ENCODE measurements at regions not wholly inside any gene's neighbourhood (a gene's known extent, or its start where the extent isn't known, plus 50 kb on each side); places are given as distances from the start of the nearest gene placed in this dataset.

- BruUV-seq (replicated peaks), result no TSS peak
- Histone ChIP-seq H3K36me3 (ENCODE audit: low read depth) (no peaks in the 10 kb centered on the region), H3F3A (ENCODE audit: insufficient read depth, low read depth) (no peaks in the 10 kb centered on the region), H3K27ac (no peak overlapping the region), H3K9me2 (ENCODE audit: insufficient read depth) (no peaks in the 10 kb centered on the region), H3K4me1 (replicated peaks; ENCODE audit: insufficient read depth) (no peaks in the 10 kb centered on the region), H3K4me3 (no peak overlapping the region), H3K27me3 (ENCODE audit: insufficient read depth, low read depth) (no peaks in the 10 kb centered on the region), H3K79me2 (ENCODE audit: low read depth) (no peaks in the 10 kb centered on the region), H2AFZ (no peak overlapping the region), H3K9me3 (ENCODE audit: insufficient read depth, low read depth) (peaks cover 14% of the 10 kb centered on the region; the same call in 1 of the 2 replicates), H4K20me1 (ENCODE audit: insufficient read depth) (no peaks in the 10 kb centered on the region), H3K4me2 (no peak overlapping the region)
- ChIA-PET CTCF (interaction anchor here (0.6 kb wide), 1 partner anchor 232 kb away, joined by 6 read pairs; no protein-coding TSS in a partner anchor), POLR2A (ENCODE audit: unreplicated experiment) (interaction anchor here (0.7 kb wide), 1 partner anchor 12 kb away, joined by 3 read pairs; no protein-coding TSS in a partner anchor)
- DNase-seq, result no peak
- TF ChIP-seq EZH2 (IDR thresholded peaks at IDR 0.05; ENCODE audit: low read depth), result no peak
- no peak for TF ChIP-seq CTCF (conservative IDR thresholded peaks at IDR 0.05)
- intact Hi-C loops (cut with micrococcal nuclease; ENCODE audit: unreplicated experiment), result no loop called here
Observed at GRCh38 chr6:138714493-138714892, 59.1 kb upstream of the CCDC28A start.

- no TSS peak for BruUV-seq (replicated peaks)
- H4K20me1 ChIP-seq (ENCODE audit: insufficient read depth), result no peaks in the 10 kb centered on the region
- ChIA-PET POLR2A (ENCODE audit: unreplicated experiment) (interaction anchor here (0.7 kb wide), 1 partner anchor 90 kb away, joined by 3 read pairs; no protein-coding TSS in a partner anchor), CTCF (interaction anchor here (0.6 kb wide), 1 partner anchor 9 kb away, joined by 3 read pairs; no protein-coding TSS in a partner anchor)
- H3K9me2 ChIP-seq (ENCODE audit: insufficient read depth), result no peaks in the 10 kb centered on the region
- H3K4me2 ChIP-seq, result no peak overlapping the region
- no peak overlapping the region for H2AFZ ChIP-seq
- intact Hi-C loops (cut with micrococcal nuclease; ENCODE audit: unreplicated experiment), result no loop called here
- H3K79me2 ChIP-seq (ENCODE audit: low read depth), result no peaks in the 10 kb centered on the region
- H3K9me3 ChIP-seq (ENCODE audit: insufficient read depth, low read depth), result peaks cover 14% of the 10 kb centered on the region; the same call in 1 of the 2 replicates
- no peaks in the 10 kb centered on the region for H3K27me3 ChIP-seq (ENCODE audit: insufficient read depth, low read depth)
- DNase-seq, result no peak
- H3K4me1 ChIP-seq (replicated peaks; ENCODE audit: insufficient read depth), result no peaks in the 10 kb centered on the region
- TF ChIP-seq EZH2 (IDR thresholded peaks at IDR 0.05; ENCODE audit: low read depth) (no peak), CTCF (conservative IDR thresholded peaks at IDR 0.05) (no peak)
- no peaks in the 10 kb centered on the region for H3F3A ChIP-seq (ENCODE audit: insufficient read depth, low read depth)
- H3K27ac ChIP-seq, result no peak overlapping the region
- H3K4me3 ChIP-seq, result no peak overlapping the region
- H3K36me3 ChIP-seq (ENCODE audit: low read depth), result no peaks in the 10 kb centered on the region
Observed at GRCh38 chr6:138716013-138716412, 57.6 kb upstream of the CCDC28A start.

- intact Hi-C loops (cut with micrococcal nuclease; ENCODE audit: unreplicated experiment), result no loop called here
Observed at GRCh38 chr6:138716971-138717665, 56.5 kb upstream of the CCDC28A start.

More at GRCh38 chr6:138716971-138717665, 56.5 kb upstream of the CCDC28A start:
- DNase-seq, result no peak
- no peak overlapping the region for H3K27ac ChIP-seq
- CTCF ChIA-PET, result no interaction called here
- no peak overlapping the region for H2AFZ ChIP-seq
- H3K4me2 ChIP-seq, result no peak overlapping the region
- no peaks in the 10 kb centered on the region for H3F3A ChIP-seq (ENCODE audit: insufficient read depth, low read depth)
- H3K9me3 ChIP-seq (ENCODE audit: insufficient read depth, low read depth), result peaks cover 12% of the 10 kb centered on the region; the same call in 1 of the 2 replicates
- no peaks in the 10 kb centered on the region for H3K27me3 ChIP-seq (ENCODE audit: insufficient read depth, low read depth)
- H3K9me2 ChIP-seq (ENCODE audit: insufficient read depth), result no peaks in the 10 kb centered on the region
- POLR2A ChIA-PET (ENCODE audit: unreplicated experiment), result no interaction called here
- no peaks in the 10 kb centered on the region for H3K36me3 ChIP-seq (ENCODE audit: low read depth)
- TF ChIP-seq EZH2 (IDR thresholded peaks at IDR 0.05; ENCODE audit: low read depth) (no peak), CTCF (conservative IDR thresholded peaks at IDR 0.05) (no peak)
- BruUV-seq (replicated peaks), result no TSS peak
- no peaks in the 10 kb centered on the region for H4K20me1 ChIP-seq (ENCODE audit: insufficient read depth)
- no peaks in the 10 kb centered on the region for H3K4me1 ChIP-seq (replicated peaks; ENCODE audit: insufficient read depth)
- H3K4me3 ChIP-seq, result no peak overlapping the region
- no peaks in the 10 kb centered on the region for H3K79me2 ChIP-seq (ENCODE audit: low read depth)

Measured in PC-9 (cell line).